NCI-H82 treated with DMSO at 0.1 percent for 48 hours (cell line): ENCODE measurements at regions not wholly inside any gene's neighbourhood (a gene's known extent, or its start where the extent isn't known, plus 50 kb on each side); places are given as distances from the start of the nearest gene placed in this dataset.

Source experiments
- DNase-seq: peaks from one replicate; lab custom pipeline; 2025; ENCODE audit not compliant: unreplicated experiment; lab: John Stamatoyannopoulos, UW

- no peak for DNase-seq
Observed at GRCh38 chr4:53779025-53779424, 187.7 kb upstream of the LNX1 start.

DNA sequence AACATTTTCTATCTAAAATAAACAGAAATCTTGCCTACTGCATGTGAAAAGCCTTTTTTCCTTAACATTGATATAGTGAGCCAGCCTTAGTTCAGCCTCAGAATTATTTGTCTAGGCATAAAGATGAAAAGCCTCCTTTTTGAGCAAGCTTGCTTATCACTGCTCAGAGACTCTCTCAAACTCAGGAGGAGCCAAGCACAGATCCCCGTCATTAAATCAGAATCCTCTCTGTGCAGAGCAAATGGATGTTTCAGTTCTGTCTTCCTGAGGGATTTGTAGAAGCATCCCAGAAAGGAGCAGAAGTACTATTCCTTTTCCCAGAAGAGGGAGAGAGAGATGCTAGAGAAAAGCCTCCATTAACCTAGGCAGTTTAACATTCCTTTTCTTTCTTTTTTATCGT, 186.9 kb upstream of the LNX1 start:
- no peak for DNase-seq

DNA sequence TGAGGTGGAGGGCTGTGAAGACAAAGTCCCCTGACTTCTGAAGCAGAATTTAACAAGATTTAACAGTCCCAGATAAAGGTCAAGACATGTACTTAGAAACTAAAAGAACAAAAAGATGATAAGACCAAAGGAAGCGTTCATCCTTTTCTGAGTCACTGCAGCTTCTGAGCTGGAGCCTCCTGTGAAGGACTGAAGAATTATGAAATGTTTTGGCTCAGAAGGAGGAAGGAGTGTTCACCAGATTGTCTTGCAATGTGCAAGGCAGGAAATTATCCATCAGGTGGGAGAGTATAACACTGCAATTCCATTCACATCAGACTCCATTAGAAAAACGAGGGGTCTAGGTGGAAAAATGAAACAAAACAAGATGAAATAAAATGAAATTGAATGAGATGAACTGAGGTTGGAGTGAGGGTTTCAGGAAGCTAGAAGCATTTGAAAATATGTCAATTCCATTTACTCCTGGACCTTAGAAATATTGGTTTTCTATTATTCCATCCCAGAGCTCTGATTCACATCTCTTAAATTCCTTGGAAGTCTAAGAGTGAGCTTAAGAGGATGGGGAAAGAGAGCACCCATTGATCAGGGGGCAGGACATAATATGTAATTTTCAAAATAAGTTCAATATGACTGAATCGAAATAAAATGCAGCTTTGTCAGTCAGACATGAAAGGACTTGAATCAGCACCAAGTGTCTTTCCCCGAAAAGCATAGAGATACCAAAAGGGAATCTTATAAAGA, 186.1 kb upstream of the LNX1 start:
- no peak for DNase-seq

GRCh38 chr4:53776141-53776540, 184.9 kb upstream of the LNX1 start:
- no peak for DNase-seq

DNA sequence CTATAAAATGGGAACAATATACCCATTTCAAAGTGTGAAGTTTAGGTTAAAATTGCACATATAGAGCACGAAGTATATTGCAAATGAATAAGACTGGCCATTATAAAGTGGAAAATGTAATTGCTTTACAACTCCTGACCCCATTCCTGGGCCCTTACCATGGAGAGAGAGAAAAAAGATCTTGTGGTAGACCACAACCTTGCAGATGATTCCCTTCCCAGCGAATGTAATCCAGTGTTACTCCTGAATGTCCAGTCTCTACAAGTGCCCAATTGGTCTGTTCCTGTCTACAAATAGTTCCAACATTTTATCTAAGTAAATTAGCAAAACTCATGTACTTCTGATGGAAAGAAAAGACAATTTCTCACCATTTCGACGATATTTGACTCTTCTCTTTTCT, 184.1 kb upstream of the LNX1 start:
- DNase-seq: no peak

GRCh38 chr4:53771326-53771725, 180.0 kb upstream of the LNX1 start:
- DNase-seq: no peak

GRCh38 chr4:53767482-53767881, 176.2 kb upstream of the LNX1 start:
- DNase-seq: no peak

DNA sequence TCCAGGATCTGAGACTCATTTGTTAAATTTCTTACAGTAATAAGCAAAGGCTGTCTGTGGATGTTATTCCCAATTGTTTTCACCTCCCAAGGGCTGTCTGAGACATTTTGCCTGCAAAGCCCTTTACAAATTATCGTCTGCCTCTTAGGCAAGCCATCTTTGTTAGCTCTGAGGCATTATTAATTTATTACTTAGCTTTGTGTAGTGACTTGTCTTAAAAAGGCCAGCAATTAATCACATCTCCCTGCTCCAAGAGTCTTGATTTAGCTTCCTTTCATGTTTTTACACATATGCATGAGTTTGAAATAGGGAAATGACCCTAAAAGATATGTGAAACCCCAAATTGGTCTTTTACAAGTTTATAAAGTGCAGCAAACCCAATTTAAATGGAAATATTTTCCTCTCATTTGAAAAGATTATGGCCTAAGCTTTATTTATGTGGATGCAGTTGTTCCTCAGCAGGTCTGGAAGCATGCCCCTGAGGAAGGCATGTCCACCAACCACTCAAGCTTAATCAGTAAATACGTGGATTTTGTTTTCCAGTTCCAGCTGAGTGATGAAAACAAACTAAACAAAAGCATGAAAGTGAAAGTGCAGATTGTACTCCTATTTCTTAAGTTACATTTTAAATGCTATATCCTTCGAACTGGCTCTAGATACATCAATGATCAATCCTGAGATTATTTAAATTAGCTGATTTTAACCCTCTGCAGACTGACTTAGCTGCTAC, 173.6 kb upstream of the LNX1 start:
- DNase-seq: no peak

GRCh38 chr4:53763813-53764597, 172.7 kb upstream of the LNX1 start:
- DNase-seq: no peak

DNA sequence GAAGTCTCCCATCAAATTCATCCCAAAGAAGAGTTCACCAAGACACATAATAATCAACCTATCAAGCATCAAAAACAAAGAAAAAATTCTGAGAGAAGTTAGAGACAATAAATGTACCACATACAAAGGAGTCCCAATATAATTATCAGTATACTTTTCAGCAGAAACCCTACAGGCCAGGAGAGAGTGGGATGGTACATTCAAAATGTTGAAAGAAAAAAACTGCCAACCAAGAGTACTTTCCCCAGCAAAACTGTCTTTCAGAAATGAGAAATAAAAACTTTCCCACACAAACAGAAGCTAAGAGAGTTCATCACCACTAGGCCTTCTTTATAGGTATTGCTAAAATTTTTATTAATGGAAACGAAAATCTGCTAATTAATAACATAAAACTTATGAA, 164.4 kb upstream of the LNX1 start:
- DNase-seq: no peak

- no peak for DNase-seq
Observed at GRCh38 chr4:53752124-53752523, 160.8 kb upstream of the LNX1 start.

GRCh38 chr4:53748328-53748772, 157.1 kb upstream of the LNX1 start:
- no peak for DNase-seq

DNA sequence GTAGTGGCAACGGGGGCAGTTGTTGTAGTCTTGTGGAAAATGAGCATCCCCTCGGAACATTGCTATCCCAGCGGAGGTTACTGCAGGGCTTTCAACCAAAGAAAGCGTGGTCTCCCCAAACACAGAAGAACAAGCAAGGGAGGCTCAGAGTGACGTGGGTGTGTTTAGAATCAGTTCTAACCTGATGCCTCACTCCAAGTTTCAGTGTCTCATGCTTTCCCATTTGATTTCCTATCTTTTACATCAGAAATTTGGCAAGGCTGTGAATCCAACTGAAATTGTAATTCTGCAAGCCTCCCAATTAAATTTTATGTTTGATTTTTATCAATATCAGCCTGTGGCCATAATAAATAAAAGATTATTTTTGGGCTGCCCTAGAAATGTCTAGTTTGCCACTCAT, 156.1 kb upstream of the LNX1 start:
- no peak for DNase-seq

- DNase-seq: no peak
Observed at GRCh38 chr4:53744446-53745160, 153.3 kb upstream of the LNX1 start.

GRCh38 chr4:53734584-53735353, 143.5 kb upstream of the LNX1 start:
- DNase-seq: no peak

DNA sequence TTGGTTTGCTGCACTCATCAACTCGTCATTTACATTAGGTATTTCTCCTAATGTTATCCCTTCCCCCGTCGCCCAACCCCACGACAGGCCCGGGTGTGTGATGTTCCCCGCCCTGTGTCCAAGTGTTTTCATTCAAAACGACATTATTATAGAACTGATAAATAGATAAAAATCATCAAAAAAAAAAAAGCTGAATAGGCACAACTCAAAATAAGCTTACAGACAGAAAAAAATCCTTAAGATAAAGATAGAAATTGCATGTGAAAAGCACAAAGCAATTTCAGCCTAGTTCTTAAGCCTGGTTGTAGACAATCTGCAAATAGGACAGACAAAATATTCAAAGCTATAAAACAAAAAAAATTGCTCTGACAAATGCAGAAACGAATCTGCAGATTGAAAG, 142.9 kb upstream of the LNX1 start:
- no peak for DNase-seq

- no peak for DNase-seq
Observed at GRCh38 chr4:53732661-53733060, 141.4 kb upstream of the LNX1 start.

- DNase-seq: no peak
Observed at GRCh38 chr4:53730031-53730805, 138.9 kb upstream of the LNX1 start.

DNA sequence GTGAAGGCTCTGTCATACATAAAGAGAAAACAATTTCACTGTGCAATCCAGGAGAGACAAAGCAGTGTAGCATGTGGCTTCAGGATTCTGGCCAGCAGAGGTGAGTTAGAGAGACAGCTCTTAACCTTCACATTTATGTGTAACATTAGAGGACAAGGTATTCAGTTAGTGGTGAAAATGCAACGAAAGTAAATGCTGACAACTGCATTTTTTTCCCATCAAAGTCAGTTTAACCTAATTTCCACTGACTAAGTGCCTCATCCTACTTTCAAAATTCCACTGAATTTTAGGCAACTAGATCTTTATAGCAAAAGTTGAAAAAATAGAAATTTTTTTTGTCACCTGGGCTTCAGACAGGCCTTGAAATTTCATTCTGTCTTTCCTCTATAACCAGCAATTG, 130.8 kb upstream of the LNX1 start:
- no peak for DNase-seq

DNA sequence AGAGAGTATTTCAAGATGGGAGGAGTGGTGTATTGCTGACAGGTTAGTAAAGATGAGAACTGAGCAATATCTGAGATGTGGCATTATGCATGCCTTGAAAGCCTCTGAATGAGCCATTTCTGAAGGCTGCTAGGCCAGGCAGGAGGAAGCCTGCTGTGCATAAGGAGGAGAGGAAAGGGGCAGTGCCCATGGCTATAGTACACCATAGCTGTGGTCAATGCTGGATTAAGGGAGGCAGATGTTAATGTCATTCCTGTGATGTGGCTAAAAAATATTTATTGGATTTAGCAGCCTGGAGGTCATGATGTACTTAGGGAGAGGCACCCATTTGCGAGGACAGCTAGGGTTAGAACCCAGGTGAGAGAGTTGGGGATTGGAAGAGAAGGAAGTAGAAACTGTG, 130.0 kb upstream of the LNX1 start:
- DNase-seq: no peak
